ENCODE measurements at regions not wholly inside any gene's neighbourhood (a gene's known extent, or its start where the extent isn't known, plus 50 kb on each side); places are given as distances from the start of the nearest gene placed in this dataset.

DNA sequence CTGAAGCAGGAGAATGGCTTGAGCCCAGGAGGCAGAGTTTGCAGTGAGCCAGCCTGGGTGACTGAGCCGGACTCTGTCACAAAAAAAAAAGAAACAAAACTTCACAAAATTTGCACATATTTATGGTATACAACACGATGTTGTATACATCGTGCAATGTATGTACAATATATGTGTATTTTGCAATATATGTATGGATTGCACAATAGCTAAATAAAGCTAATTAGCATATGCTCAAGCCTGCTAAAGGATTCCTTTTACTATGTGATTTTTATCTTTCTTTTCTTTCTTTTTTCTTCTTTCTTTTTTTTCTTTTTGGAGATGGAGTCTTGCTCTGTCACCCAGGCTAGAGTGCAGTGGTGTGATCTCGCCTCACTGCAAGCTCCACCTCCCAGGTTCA lies 368.0 kb upstream of the FAM98A start:
- Histone ChIP-seq H3K9me3 (no peaks in the 10 kb centered on the region; the same call in 1 of the 2 replicates), H3K4me3 (ENCODE audit: low read depth, low read length) (no peak overlapping the region), H3K4me1 (no peaks in the 10 kb centered on the region), H3K36me3 (no peaks in the 10 kb centered on the region), H3K27me3 (no peaks in the 10 kb centered on the region)
- no peak for DNase-seq
- TF ChIP-seq, protein P1, sequence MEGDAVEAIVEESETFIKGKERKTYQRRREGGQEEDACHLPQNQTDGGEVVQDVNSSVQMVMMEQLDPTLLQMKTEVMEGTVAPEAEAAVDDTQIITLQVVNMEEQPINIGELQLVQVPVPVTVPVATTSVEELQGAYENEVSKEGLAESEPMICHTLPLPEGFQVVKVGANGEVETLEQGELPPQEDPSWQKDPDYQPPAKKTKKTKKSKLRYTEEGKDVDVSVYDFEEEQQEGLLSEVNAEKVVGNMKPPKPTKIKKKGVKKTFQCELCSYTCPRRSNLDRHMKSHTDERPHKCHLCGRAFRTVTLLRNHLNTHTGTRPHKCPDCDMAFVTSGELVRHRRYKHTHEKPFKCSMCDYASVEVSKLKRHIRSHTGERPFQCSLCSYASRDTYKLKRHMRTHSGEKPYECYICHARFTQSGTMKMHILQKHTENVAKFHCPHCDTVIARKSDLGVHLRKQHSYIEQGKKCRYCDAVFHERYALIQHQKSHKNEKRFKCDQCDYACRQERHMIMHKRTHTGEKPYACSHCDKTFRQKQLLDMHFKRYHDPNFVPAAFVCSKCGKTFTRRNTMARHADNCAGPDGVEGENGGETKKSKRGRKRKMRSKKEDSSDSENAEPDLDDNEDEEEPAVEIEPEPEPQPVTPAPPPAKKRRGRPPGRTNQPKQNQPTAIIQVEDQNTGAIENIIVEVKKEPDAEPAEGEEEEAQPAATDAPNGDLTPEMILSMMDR (IDR thresholded peaks at IDR 0.05; ENCODE audit: low read depth, low read length): no peak

DNA sequence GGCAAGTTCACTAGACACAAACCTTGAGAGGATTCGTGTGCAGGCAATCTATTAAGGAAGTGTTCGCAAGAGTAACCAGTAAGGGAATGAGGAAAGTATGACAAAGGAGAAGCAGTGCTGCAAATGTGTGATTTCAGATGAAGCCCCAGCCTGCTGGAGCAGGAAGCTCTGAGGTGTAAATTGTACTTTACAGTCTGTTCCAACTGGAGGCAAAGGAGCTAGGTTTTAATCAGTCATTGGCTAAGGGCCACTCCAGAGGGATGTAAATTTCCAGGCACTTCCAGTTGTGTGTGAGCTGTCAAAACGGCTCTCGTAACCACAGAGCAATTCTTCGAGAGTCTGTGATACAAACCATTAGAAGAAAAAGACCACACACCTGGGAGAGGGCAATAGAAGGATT lies 359.5 kb upstream of the FAM98A start:
- TF ChIP-seq, protein P1 (IDR thresholded peaks at IDR 0.05; ENCODE audit: low read depth, low read length): no peak

DNA sequence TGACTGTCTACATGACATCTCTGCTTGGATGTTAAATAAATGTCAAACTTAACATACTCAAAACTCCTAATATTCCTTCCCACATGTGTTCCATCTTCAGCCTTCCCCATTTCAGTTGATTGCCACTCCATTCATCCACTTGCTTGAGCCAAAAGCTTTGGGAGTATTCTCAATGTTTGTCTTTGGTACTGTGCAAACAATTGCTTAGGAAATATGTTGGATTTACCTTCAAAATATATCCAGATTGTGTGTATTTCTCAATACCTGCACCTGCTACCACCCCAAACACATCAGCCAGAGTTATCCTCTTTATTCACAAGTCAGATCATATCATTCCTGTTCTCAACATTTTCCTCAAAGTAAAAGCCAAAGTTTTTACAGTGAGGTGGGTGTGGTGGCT lies 350.3 kb upstream of the FAM98A start:
- Histone ChIP-seq H3K9me3 (no peaks in the 10 kb centered on the region), H3K4me3 (ENCODE audit: low read depth, low read length) (no peak overlapping the region), H3K4me1 (no peaks in the 10 kb centered on the region), H3K27me3 (no peaks in the 10 kb centered on the region), H3K36me3 (no peaks in the 10 kb centered on the region)
- DNase-seq: no peak
- TF ChIP-seq, protein P1 (IDR thresholded peaks at IDR 0.05; ENCODE audit: low read depth, low read length): no peak

More for the DNA sequence above, 359.5 kb upstream of the FAM98A start:
- no peaks in the 10 kb centered on the region for H3K27me3 ChIP-seq
- H3K4me1 ChIP-seq: no peaks in the 10 kb centered on the region
- H3K36me3 ChIP-seq: no peaks in the 10 kb centered on the region
- H3K4me3 ChIP-seq (ENCODE audit: low read depth, low read length): no peak overlapping the region
- no peak for DNase-seq
- no peaks in the 10 kb centered on the region for H3K9me3 ChIP-seq

DNA sequence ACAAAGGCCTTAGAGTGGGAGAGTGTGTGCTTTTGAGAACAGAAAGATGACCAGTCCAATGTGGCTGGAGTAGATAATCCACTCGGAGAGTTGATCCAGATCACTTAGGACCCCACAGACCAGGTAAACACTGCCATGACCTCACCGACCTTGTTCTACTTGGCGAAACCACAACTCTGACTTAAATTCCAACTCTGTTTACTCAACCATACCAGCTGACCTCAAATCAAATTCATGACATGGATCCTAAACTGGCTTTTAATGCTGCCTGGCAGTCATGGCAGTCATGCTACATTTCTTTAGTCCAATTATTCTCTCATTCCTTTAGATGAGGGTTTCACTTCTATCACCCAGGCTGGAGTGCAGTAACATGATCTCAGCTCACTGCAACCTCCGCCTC lies 347.1 kb upstream of the FAM98A start:
- Histone ChIP-seq H3K4me1 (no peaks in the 10 kb centered on the region), H3K27me3 (no peaks in the 10 kb centered on the region), H3K4me3 (ENCODE audit: low read depth, low read length) (no peak overlapping the region), H3K36me3 (no peaks in the 10 kb centered on the region), H3K9me3 (no peaks in the 10 kb centered on the region)
- DNase-seq: no peak
- TF ChIP-seq, protein P1 (IDR thresholded peaks at IDR 0.05; ENCODE audit: low read depth, low read length): no peak

DNA sequence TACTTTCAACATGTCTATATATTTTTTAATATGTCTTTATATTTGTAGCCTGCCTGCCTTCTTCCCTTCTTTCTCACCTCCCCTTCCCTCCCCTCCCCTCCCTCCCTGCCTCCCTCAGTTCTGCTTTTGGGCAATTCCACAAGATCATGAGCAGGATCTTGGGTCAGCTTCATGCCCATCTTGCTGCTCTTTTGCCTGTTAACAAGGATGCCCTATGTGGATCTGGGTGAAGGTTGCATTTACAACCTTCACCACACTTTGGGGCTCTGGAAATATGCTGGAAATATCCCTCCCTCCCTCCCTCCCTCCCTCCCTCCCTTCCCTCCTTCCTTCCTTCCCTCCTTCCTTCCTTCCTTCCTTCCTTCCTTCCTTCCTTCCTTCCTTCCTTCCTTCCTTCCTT lies 334.1 kb upstream of the FAM98A start:
- Histone ChIP-seq H3K4me3 (ENCODE audit: low read depth, low read length) (no peak overlapping the region), H3K4me1 (no peaks in the 10 kb centered on the region)
- TF ChIP-seq, protein P1 (IDR thresholded peaks at IDR 0.05; ENCODE audit: low read depth, low read length): no peak

DNA sequence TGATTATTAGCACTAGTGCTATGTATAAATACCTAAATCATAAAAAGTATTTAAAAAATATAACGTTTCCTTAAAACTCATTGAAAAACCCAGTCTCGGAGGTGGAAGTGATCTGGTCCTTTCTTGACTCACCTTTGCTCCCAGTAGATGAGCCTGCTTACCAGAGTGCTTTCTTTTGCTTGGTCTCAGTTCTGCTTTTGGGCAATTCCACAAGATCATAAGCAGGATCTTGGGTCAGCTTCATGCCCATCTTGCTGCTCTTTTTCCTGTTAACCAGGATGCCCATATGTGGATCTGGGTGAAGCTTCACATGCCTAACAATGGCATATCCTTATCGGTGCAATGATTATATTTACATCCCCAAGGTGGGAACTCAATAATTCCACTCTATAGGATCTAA lies 332.1 kb upstream of the FAM98A start:
- no peak overlapping the region for H3K4me3 ChIP-seq (ENCODE audit: low read depth, low read length)
- TF ChIP-seq, protein P1 (IDR thresholded peaks at IDR 0.05; ENCODE audit: low read depth, low read length): no peak
- no peaks in the 10 kb centered on the region for H3K36me3 ChIP-seq
- no peak for DNase-seq
- H3K9me3 ChIP-seq: no peaks in the 10 kb centered on the region
- H3K4me1 ChIP-seq: no peaks in the 10 kb centered on the region
- H3K27me3 ChIP-seq: no peaks in the 10 kb centered on the region

More for the DNA sequence above, 334.1 kb upstream of the FAM98A start:
- Histone ChIP-seq H3K27me3 (no peaks in the 10 kb centered on the region), H3K9me3 (no peaks in the 10 kb centered on the region), H3K36me3 (no peaks in the 10 kb centered on the region)
- DNase-seq: no peak
